OCI-LY7 (cell line): ENCODE measurements at regions not wholly inside any gene's neighbourhood (a gene's known extent, or its start where the extent isn't known, plus 50 kb on each side); places are given as distances from the start of the nearest gene placed in this dataset.

Experiments used
- EZH2phosphoT487 ChIP-seq: fragments of 200-600 bp; sonication (generic); IDR thresholded peaks from 2 replicates; pipeline ENCODE4 v1.6.1; 2018; ENCODE audit warnings: low read depth, borderline replicate concordance, mild to moderate bottlenecking, mixed run types, antibody characterized with exemption, low read length, moderate library complexity, mixed read lengths
- TF ChIP-seq, protein P1 (sequence below): fragments of 200-600 bp; sonication (generic); conservative IDR thresholded peaks from 2 replicates; pipeline ENCODE4 v1.5.1; 2014; ENCODE audit warnings: mild to moderate bottlenecking, antibody characterized with exemption, low read length, moderate library complexity, mixed read lengths

DNA sequence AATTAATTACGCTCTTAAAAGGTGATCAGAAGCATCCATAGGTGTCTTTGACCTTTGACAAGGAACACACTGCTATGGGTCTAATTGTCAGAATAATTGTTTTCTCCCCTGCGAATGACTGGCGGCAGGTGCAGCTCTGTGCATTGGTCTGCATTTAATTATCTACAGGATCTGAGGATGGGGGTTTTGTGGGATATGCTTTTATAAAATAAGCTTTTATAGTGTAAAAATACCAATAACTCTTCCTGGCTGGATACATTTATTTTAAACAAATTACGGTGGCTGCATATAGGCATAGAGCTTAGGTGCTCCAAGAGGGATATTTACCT lies 201.6 kb upstream of the RGMA start:
- TF ChIP-seq, protein P1, sequence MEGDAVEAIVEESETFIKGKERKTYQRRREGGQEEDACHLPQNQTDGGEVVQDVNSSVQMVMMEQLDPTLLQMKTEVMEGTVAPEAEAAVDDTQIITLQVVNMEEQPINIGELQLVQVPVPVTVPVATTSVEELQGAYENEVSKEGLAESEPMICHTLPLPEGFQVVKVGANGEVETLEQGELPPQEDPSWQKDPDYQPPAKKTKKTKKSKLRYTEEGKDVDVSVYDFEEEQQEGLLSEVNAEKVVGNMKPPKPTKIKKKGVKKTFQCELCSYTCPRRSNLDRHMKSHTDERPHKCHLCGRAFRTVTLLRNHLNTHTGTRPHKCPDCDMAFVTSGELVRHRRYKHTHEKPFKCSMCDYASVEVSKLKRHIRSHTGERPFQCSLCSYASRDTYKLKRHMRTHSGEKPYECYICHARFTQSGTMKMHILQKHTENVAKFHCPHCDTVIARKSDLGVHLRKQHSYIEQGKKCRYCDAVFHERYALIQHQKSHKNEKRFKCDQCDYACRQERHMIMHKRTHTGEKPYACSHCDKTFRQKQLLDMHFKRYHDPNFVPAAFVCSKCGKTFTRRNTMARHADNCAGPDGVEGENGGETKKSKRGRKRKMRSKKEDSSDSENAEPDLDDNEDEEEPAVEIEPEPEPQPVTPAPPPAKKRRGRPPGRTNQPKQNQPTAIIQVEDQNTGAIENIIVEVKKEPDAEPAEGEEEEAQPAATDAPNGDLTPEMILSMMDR, result no peak
- no peak for TF ChIP-seq EZH2phosphoT487
